ENCODE measurements at regions not wholly inside any gene's neighbourhood (a gene's known extent, or its start where the extent isn't known, plus 50 kb on each side); places are given as distances from the start of the nearest gene placed in this dataset.

- no peaks in the 10 kb centered on the region for H3K36me3 Mint-ChIP-seq (ENCODE audit: insufficient read depth, unreplicated experiment)
- no peak for DNase-seq
- H3K27me3 Mint-ChIP-seq (ENCODE audit: unreplicated experiment), result no peaks in the 10 kb centered on the region
- BruUV-seq (replicated peaks), result no TSS peak
- peaks cover 7% of the 10 kb centered on the region for H3K4me1 Mint-ChIP-seq (ENCODE audit: low read depth, unreplicated experiment)
- intact Hi-C loops (cut with micrococcal nuclease; ENCODE audit: unreplicated experiment), result no loop called here
- CTCF ChIA-PET, result interaction anchor here (0.6 kb wide), 1 partner anchor 386 kb away, joined by 3 read pairs; no protein-coding TSS in a partner anchor
- H3K9me3 Mint-ChIP-seq (ENCODE audit: low read depth, unreplicated experiment), result peaks cover 5% of the 10 kb centered on the region
- no peak overlapping the region for H3K4me3 Mint-ChIP-seq (ENCODE audit: low read depth, unreplicated experiment)
- TF ChIP-seq, protein P1, sequence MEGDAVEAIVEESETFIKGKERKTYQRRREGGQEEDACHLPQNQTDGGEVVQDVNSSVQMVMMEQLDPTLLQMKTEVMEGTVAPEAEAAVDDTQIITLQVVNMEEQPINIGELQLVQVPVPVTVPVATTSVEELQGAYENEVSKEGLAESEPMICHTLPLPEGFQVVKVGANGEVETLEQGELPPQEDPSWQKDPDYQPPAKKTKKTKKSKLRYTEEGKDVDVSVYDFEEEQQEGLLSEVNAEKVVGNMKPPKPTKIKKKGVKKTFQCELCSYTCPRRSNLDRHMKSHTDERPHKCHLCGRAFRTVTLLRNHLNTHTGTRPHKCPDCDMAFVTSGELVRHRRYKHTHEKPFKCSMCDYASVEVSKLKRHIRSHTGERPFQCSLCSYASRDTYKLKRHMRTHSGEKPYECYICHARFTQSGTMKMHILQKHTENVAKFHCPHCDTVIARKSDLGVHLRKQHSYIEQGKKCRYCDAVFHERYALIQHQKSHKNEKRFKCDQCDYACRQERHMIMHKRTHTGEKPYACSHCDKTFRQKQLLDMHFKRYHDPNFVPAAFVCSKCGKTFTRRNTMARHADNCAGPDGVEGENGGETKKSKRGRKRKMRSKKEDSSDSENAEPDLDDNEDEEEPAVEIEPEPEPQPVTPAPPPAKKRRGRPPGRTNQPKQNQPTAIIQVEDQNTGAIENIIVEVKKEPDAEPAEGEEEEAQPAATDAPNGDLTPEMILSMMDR (IDR thresholded peaks at IDR 0.05; ENCODE audit: unreplicated experiment), result no peak
- no peak overlapping the region for H3K27ac Mint-ChIP-seq (ENCODE audit: unreplicated experiment)
These were observed 2002.9 kb upstream of the NUDT12 start for GRCh38 chr5:105565531-105565930.

GRCh38 chr5:105563842-105564241 is 2001.3 kb upstream of the NUDT12 start:
- H3K27me3 Mint-ChIP-seq (ENCODE audit: unreplicated experiment), result no peaks in the 10 kb centered on the region
- peaks cover 5% of the 10 kb centered on the region for H3K9me3 Mint-ChIP-seq (ENCODE audit: low read depth, unreplicated experiment)
- no peak overlapping the region for H3K27ac Mint-ChIP-seq (ENCODE audit: unreplicated experiment)
- no peak overlapping the region for H3K4me3 Mint-ChIP-seq (ENCODE audit: low read depth, unreplicated experiment)
- no peaks in the 10 kb centered on the region for H3K36me3 Mint-ChIP-seq (ENCODE audit: insufficient read depth, unreplicated experiment)
- TF ChIP-seq, protein P1 (IDR thresholded peaks at IDR 0.05; ENCODE audit: unreplicated experiment), result no peak
- intact Hi-C loops (cut with micrococcal nuclease; ENCODE audit: unreplicated experiment), result no loop called here
- peaks cover 8% of the 10 kb centered on the region for H3K4me1 Mint-ChIP-seq (ENCODE audit: low read depth, unreplicated experiment)
- BruUV-seq (replicated peaks), result no TSS peak
- DNase-seq, result no peak
- CTCF ChIA-PET, result no interaction called here

GRCh38 chr5:105554568-105555169 is 1992.1 kb upstream of the NUDT12 start:
- Mint-ChIP-seq H3K4me1 (ENCODE audit: low read depth, unreplicated experiment) (no peaks in the 10 kb centered on the region), H3K27ac (ENCODE audit: unreplicated experiment) (no peak overlapping the region), H3K9me3 (ENCODE audit: low read depth, unreplicated experiment) (no peaks in the 10 kb centered on the region), H3K36me3 (ENCODE audit: insufficient read depth, unreplicated experiment) (no peaks in the 10 kb centered on the region), H3K4me3 (ENCODE audit: low read depth, unreplicated experiment) (no peak overlapping the region), H3K27me3 (ENCODE audit: unreplicated experiment) (no peaks in the 10 kb centered on the region)
- TF ChIP-seq, protein P1 (IDR thresholded peaks at IDR 0.05; ENCODE audit: unreplicated experiment), result no peak
- CTCF ChIA-PET, result interaction anchor here (0.5 kb wide), 1 partner anchor 84 kb away, joined by 3 read pairs; no protein-coding TSS in a partner anchor
- BruUV-seq (replicated peaks), result no TSS peak
- DNase-seq, result no peak
- intact Hi-C loops (cut with micrococcal nuclease; ENCODE audit: unreplicated experiment), result no loop called here

GRCh38 chr5:105544300-105544699 is 1981.7 kb upstream of the NUDT12 start:
- TF ChIP-seq, protein P1 (IDR thresholded peaks at IDR 0.05; ENCODE audit: unreplicated experiment), result no peak
- no TSS peak for BruUV-seq (replicated peaks)
- Mint-ChIP-seq H3K9me3 (ENCODE audit: low read depth, unreplicated experiment) (no peaks in the 10 kb centered on the region), H3K27me3 (ENCODE audit: unreplicated experiment) (no peaks in the 10 kb centered on the region), H3K4me3 (ENCODE audit: low read depth, unreplicated experiment) (no peak overlapping the region), H3K36me3 (ENCODE audit: insufficient read depth, unreplicated experiment) (no peaks in the 10 kb centered on the region), H3K27ac (ENCODE audit: unreplicated experiment) (no peak overlapping the region), H3K4me1 (ENCODE audit: low read depth, unreplicated experiment) (no peaks in the 10 kb centered on the region)
- intact Hi-C loops (cut with micrococcal nuclease; ENCODE audit: unreplicated experiment), result no loop called here
- CTCF ChIA-PET, result no interaction called here
- DNase-seq, result no peak

Data from Calu3 (cell line).